ENCODE measurements at regions not wholly inside any gene's neighbourhood (a gene's known extent, or its start where the extent isn't known, plus 50 kb on each side); places are given as distances from the start of the nearest gene placed in this dataset.

- TF ChIP-seq CTCF (conservative IDR thresholded peaks at IDR 0.05 in 1 of 2, IDR thresholded peaks at IDR 0.05 in 1 of 2; ENCODE audit: low read depth in 1 of 2, low read length in 2 of 2) (no peak), EZH2 (IDR thresholded peaks at IDR 0.05; ENCODE audit: low read length, missing control alignments) (no peak)
These were observed 241.7 kb upstream of the KLF14 start for GRCh38 chr7:130975731-130976130.
